ENCODE measurements at regions not wholly inside any gene's neighbourhood (a gene's known extent, or its start where the extent isn't known, plus 50 kb on each side); places are given as distances from the start of the nearest gene placed in this dataset.

- TF ChIP-seq CTCF (IDR thresholded peaks at IDR 0.05; ENCODE audit: low read length) (no peak; the same call in 1 of the 2 replicates), EZH2 (IDR thresholded peaks at IDR 0.05; ENCODE audit: borderline replicate concordance, low read length) (no peak)
Observed at GRCh38 chr6:62614442-62614841, 328.4 kb upstream of the KHDRBS2 start.

Measured in OCI-LY1 (cell line).